ENCODE measurements at regions not wholly inside any gene's neighbourhood (a gene's known extent, or its start where the extent isn't known, plus 50 kb on each side); places are given as distances from the start of the nearest gene placed in this dataset.

DNA sequence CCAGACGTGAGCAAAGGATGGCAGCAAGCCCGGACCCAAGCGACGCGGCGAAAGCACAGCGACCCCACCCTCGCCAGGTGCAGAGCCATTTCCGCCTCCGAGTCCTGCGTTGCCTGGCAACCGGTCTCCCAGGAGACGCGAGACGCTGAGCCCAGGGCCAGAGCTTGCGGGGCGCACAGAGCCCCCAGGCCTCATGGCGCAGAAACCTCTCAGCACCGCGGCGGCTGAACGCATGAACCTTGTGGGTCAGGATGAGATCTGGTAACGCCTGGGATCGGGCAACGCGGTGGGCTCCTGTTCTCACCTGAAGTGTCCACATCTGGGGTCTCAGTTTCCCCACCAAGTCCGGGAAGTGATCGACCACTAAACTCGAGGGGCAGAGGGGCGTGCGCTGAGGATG lies 77.7 kb downstream of the ANKRD60 start:
- no peak overlapping the region for H3K4me2 ChIP-seq (ENCODE audit: low read length)
- H3K9me3 ChIP-seq (ENCODE audit: low read length), result no peaks in the 10 kb centered on the region
- no peaks in the 10 kb centered on the region for H3K9me2 ChIP-seq (ENCODE audit: low read depth, low read length)
- H4K20me1 ChIP-seq (ENCODE audit: insufficient read depth, low read length), result no peaks in the 10 kb centered on the region
- H3K79me2 ChIP-seq (ENCODE audit: insufficient read depth, low read length), result no peaks in the 10 kb centered on the region
- H3K27ac ChIP-seq (ENCODE audit: low read depth, low read length, poor library complexity, severe bottlenecking), result no peak overlapping the region
- no peak overlapping the region for H3K4me3 ChIP-seq (ENCODE audit: low read depth, low read length, poor library complexity, severe bottlenecking)
- no peaks in the 10 kb centered on the region for H3F3A ChIP-seq (ENCODE audit: insufficient read depth, low read length)
- no peaks in the 10 kb centered on the region for H3K36me3 ChIP-seq (ENCODE audit: insufficient read depth, low read length)
- H3K27me3 ChIP-seq (ENCODE audit: insufficient read depth, low read length), result no peaks in the 10 kb centered on the region; the same call in 1 of the 2 replicates
- TF ChIP-seq EZH2 (IDR thresholded peaks at IDR 0.05; ENCODE audit: borderline replicate concordance, low read length), result no peak
- TF ChIP-seq, protein P1, sequence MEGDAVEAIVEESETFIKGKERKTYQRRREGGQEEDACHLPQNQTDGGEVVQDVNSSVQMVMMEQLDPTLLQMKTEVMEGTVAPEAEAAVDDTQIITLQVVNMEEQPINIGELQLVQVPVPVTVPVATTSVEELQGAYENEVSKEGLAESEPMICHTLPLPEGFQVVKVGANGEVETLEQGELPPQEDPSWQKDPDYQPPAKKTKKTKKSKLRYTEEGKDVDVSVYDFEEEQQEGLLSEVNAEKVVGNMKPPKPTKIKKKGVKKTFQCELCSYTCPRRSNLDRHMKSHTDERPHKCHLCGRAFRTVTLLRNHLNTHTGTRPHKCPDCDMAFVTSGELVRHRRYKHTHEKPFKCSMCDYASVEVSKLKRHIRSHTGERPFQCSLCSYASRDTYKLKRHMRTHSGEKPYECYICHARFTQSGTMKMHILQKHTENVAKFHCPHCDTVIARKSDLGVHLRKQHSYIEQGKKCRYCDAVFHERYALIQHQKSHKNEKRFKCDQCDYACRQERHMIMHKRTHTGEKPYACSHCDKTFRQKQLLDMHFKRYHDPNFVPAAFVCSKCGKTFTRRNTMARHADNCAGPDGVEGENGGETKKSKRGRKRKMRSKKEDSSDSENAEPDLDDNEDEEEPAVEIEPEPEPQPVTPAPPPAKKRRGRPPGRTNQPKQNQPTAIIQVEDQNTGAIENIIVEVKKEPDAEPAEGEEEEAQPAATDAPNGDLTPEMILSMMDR (IDR thresholded peaks at IDR 0.05; ENCODE audit: low read length), result no peak
- H3K9ac ChIP-seq (ENCODE audit: low read length), result no peak overlapping the region
- H2AFZ ChIP-seq (ENCODE audit: low read length), result no peak overlapping the region
- H3K4me1 ChIP-seq (ENCODE audit: insufficient read depth, low read length, severe bottlenecking), result no peaks in the 10 kb centered on the region

DNA sequence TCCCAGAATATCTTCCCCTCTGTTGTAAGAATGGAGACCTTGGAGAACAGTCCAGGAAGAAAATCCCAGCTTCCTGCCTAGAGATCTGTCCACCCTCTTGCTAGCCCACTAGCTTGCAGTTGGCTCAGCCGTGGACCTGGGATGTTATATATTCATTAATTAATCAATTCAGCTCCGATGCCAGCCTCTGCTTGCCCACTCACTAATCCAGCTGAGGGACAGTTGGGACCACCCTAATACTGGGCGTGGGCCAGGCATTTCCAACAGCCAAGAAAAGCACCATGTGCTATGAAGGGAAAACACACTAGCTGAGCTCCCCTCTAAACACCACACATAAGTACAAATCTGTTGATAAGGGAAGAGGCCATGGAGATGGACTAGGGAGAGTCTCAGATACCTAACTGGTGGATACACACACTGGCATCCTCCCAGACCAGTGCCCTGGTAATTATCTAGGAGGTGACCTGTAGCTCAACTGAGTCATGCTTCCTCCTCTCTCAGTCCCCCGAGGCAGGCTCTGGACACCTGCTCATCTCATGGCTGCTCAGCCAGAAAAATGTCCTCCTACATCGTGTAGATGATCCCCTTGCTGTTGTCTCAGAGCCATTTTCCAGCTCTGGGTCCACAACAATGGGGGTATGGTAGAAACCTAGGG lies 78.9 kb downstream of the ANKRD60 start:
- no peak overlapping the region for H3K4me3 ChIP-seq (ENCODE audit: low read depth, low read length, poor library complexity, severe bottlenecking)
- no peak overlapping the region for H3K4me2 ChIP-seq (ENCODE audit: low read length)
- H3K79me2 ChIP-seq (ENCODE audit: insufficient read depth, low read length), result no peaks in the 10 kb centered on the region
- TF ChIP-seq EZH2 (IDR thresholded peaks at IDR 0.05; ENCODE audit: borderline replicate concordance, low read length), result no peak
- TF ChIP-seq, protein P1 (IDR thresholded peaks at IDR 0.05; ENCODE audit: low read length), result no peak
- H4K20me1 ChIP-seq (ENCODE audit: insufficient read depth, low read length), result no peaks in the 10 kb centered on the region
- no peak overlapping the region for H3K9ac ChIP-seq (ENCODE audit: low read length)
- H2AFZ ChIP-seq (ENCODE audit: low read length), result no peak overlapping the region
- no peaks in the 10 kb centered on the region for H3K36me3 ChIP-seq (ENCODE audit: insufficient read depth, low read length)
- no peaks in the 10 kb centered on the region for H3K9me2 ChIP-seq (ENCODE audit: low read depth, low read length)
- no peaks in the 10 kb centered on the region for H3K4me1 ChIP-seq (ENCODE audit: insufficient read depth, low read length, severe bottlenecking)
- no peak overlapping the region for H3K27ac ChIP-seq (ENCODE audit: low read depth, low read length, poor library complexity, severe bottlenecking)
- H3K9me3 ChIP-seq (ENCODE audit: low read length), result no peaks in the 10 kb centered on the region
- no peaks in the 10 kb centered on the region; the same call in 1 of the 2 replicates for H3K27me3 ChIP-seq (ENCODE audit: insufficient read depth, low read length)
- no peaks in the 10 kb centered on the region for H3F3A ChIP-seq (ENCODE audit: insufficient read depth, low read length)

DNA sequence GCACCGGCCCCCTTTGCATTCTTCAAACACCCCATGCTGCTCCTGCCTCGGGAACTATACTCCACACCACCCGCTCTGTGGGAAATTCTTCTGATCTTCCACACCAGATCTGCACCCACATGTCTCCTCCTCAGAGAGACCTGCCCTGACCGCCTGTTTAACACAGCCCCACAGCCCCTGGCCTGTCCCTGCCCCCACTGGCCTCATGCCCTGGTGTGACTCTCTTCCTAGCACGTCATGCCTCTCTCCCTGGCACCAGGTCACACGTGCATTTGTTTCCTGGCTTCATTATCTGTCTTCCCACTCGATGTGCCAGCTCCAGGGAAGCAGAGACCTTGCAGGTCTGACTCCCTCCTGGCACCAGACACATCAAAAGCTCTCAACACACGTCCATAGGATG lies 79.6 kb downstream of the ANKRD60 start:
- Histone ChIP-seq H3K79me2 (ENCODE audit: insufficient read depth, low read length) (no peaks in the 10 kb centered on the region), H4K20me1 (ENCODE audit: insufficient read depth, low read length) (no peaks in the 10 kb centered on the region), H3K4me1 (ENCODE audit: insufficient read depth, low read length, severe bottlenecking) (no peaks in the 10 kb centered on the region)

More for the DNA sequence above, 79.6 kb downstream of the ANKRD60 start:
- Histone ChIP-seq H2AFZ (ENCODE audit: low read length) (no peak overlapping the region), H3K9ac (ENCODE audit: low read length) (no peak overlapping the region), H3F3A (ENCODE audit: insufficient read depth, low read length) (no peaks in the 10 kb centered on the region), H3K4me2 (ENCODE audit: low read length) (no peak overlapping the region), H3K27ac (ENCODE audit: low read depth, low read length, poor library complexity, severe bottlenecking) (no peak overlapping the region), H3K9me2 (ENCODE audit: low read depth, low read length) (no peaks in the 10 kb centered on the region), H3K4me3 (ENCODE audit: low read depth, low read length, poor library complexity, severe bottlenecking) (no peak overlapping the region), H3K36me3 (ENCODE audit: insufficient read depth, low read length) (no peaks in the 10 kb centered on the region), H3K27me3 (ENCODE audit: insufficient read depth, low read length) (no peaks in the 10 kb centered on the region; the same call in 1 of the 2 replicates), H3K9me3 (ENCODE audit: low read length) (no peaks in the 10 kb centered on the region)
- TF ChIP-seq EZH2 (IDR thresholded peaks at IDR 0.05; ENCODE audit: borderline replicate concordance, low read length), result no peak
- TF ChIP-seq, protein P1 (IDR thresholded peaks at IDR 0.05; ENCODE audit: low read length), result no peak

All from OCI-LY1 (cell line).